Keratinocyte (primary cell): ENCODE measurements at regions not wholly inside any gene's neighbourhood (a gene's known extent, or its start where the extent isn't known, plus 50 kb on each side); places are given as distances from the start of the nearest gene placed in this dataset.

Experiments
- DNase-seq: peaks from one replicate; pipeline ENCODE4 v3.0.0-alpha.2; 2011; ENCODE audit warnings: low read depth, missing footprints, low spot score
- FAIRE-seq: peaks from 2 replicates; lab custom pipeline; 2011; peaks lifted over from hg19 to GRCh38; lab: Jason Lieb, UNC
- H2AFZ ChIP-seq: 2 replicates; pipeline ENCODE4 v1.6.0; 2012; ENCODE audit warnings: low read length, control low read depth, inconsistent platforms; ENCODE audit not compliant: control insufficient read depth
- H3K27ac ChIP-seq: 2 replicates; pipeline ENCODE4 v1.5.1; 2011; ENCODE audit warnings: low read length; ENCODE audit not compliant: control insufficient read depth, insufficient read depth
- H3K27me3 ChIP-seq: 3 replicates; pipeline ENCODE4 v1.6.0; 2011; ENCODE audit warnings: low read length; ENCODE audit not compliant: control insufficient read depth, insufficient read depth; ENCODE audit errors: extremely low read depth
- H3K36me3 ChIP-seq, 2 experiments: 2 replicates in 1 of 2; 3 replicates in 1 of 2; pipeline ENCODE4 v1.5.1; 2011; ENCODE audit warnings: low read length in 2 of 2, mild to moderate bottlenecking in 1 of 2; ENCODE audit not compliant: control insufficient read depth in 2 of 2, insufficient read depth in 2 of 2; ENCODE audit errors: extremely low read depth in 1 of 2
- H3K4me1 ChIP-seq: 3 replicates; pipeline ENCODE4 v1.5.1; 2011; ENCODE audit warnings: low read length; ENCODE audit not compliant: control insufficient read depth, insufficient read depth; ENCODE audit errors: extremely low read depth
- H3K4me2 ChIP-seq: 3 replicates; pipeline ENCODE4 v1.6.0; 2011; ENCODE audit warnings: low read depth, low read length; ENCODE audit not compliant: control insufficient read depth, insufficient read depth; ENCODE audit errors: extremely low read depth
- H3K4me3 ChIP-seq, 3 experiments: fragments of 200-600 bp in 1 of 3; sonication (generic) in 1 of 3; 2 replicates in 2 of 3; 3 replicates in 1 of 3; pipeline ENCODE4 v1.5.1; 2011 to 2016; ENCODE audit warnings: low read length in 3 of 3, mild to moderate bottlenecking in 3 of 3, control low read depth in 2 of 3, inconsistent platforms in 1 of 3, low read depth in 1 of 3, mixed read lengths in 1 of 3, mixed run types in 1 of 3, moderate library complexity in 1 of 3; ENCODE audit not compliant: control insufficient read depth in 2 of 3, insufficient read depth in 2 of 3; ENCODE audit errors: extremely low read depth in 1 of 3
- H3K79me2 ChIP-seq: 2 replicates; pipeline ENCODE4 v1.6.0; 2012; ENCODE audit warnings: low read length; ENCODE audit not compliant: control insufficient read depth, insufficient read depth
- H3K9ac ChIP-seq: 3 replicates; pipeline ENCODE4 v1.6.0; 2011; ENCODE audit warnings: low read length; ENCODE audit not compliant: control insufficient read depth, insufficient read depth; ENCODE audit errors: extremely low read depth
- H3K9me1 ChIP-seq: 3 replicates; pipeline ENCODE4 v1.6.0; 2011; ENCODE audit warnings: low read length; ENCODE audit not compliant: control insufficient read depth, insufficient read depth; ENCODE audit errors: extremely low read depth
- H3K9me3 ChIP-seq: 2 replicates; pipeline ENCODE4 v1.5.1; 2012; ENCODE audit warnings: low read depth, low read length; ENCODE audit not compliant: control insufficient read depth
- H4K20me1 ChIP-seq: 3 replicates; pipeline ENCODE4 v1.6.0; 2011; ENCODE audit warnings: low read length; ENCODE audit not compliant: control insufficient read depth, insufficient read depth; ENCODE audit errors: extremely low read depth
- EZH2 ChIP-seq: IDR thresholded peaks from one replicate; pipeline ENCODE4 v1.6.1; 2012; ENCODE audit warnings: inconsistent platforms, mild to moderate bottlenecking, low read length, moderate library complexity
- dilution Hi-C: fragments of 300-500 bp; cut with MboI; formaldehyde crosslinking; loops from one replicate; pipeline ENCODE4 v1.7.0; 2020; ENCODE audit warnings: low sequenced_read_pairs; ENCODE audit not compliant: extremely low pct_ligation_motif_present
- TF ChIP-seq, protein P1 (sequence below), 3 experiments: IDR thresholded peaks in 1 of 3; conservative IDR thresholded peaks in 1 of 3; optimal IDR thresholded peaks in 1 of 3; 2 replicates in 2 of 3; 3 replicates in 1 of 3; pipeline versions ENCODE3 to v1.5.1; 2011; ENCODE audit warnings: low read length in 3 of 3, mild to moderate bottlenecking in 3 of 3, moderate library complexity in 2 of 3, control low read depth in 1 of 3, inconsistent platforms in 1 of 3; ENCODE audit not compliant: insufficient read depth in 2 of 3; ENCODE audit errors: extremely low read depth in 1 of 3

DNA sequence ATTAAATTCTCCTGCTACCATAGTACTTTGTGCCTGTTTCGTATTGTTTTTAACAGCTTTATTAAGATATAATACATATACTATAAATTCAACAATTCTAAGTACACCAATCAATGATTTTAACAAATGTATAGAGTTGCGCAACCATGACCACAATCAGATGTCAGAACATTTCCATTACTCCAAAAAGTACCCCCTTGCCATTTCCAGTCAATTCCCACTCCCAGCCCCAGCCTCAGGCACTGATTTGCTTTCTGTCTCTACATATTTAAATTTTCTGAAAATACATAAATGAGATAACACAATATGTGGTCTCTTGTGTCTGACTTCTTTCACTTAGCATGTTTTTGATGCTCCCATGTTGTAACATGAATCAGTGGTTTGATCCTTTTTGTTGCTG, 193.9 kb downstream of the FIGN start:
- H3K27me3 ChIP-seq, result no peaks in the 10 kb centered on the region
- TF ChIP-seq, protein P1, sequence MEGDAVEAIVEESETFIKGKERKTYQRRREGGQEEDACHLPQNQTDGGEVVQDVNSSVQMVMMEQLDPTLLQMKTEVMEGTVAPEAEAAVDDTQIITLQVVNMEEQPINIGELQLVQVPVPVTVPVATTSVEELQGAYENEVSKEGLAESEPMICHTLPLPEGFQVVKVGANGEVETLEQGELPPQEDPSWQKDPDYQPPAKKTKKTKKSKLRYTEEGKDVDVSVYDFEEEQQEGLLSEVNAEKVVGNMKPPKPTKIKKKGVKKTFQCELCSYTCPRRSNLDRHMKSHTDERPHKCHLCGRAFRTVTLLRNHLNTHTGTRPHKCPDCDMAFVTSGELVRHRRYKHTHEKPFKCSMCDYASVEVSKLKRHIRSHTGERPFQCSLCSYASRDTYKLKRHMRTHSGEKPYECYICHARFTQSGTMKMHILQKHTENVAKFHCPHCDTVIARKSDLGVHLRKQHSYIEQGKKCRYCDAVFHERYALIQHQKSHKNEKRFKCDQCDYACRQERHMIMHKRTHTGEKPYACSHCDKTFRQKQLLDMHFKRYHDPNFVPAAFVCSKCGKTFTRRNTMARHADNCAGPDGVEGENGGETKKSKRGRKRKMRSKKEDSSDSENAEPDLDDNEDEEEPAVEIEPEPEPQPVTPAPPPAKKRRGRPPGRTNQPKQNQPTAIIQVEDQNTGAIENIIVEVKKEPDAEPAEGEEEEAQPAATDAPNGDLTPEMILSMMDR (optimal IDR thresholded peaks at IDR 0.05 in 1 of 3, IDR thresholded peaks at IDR 0.05 in 1 of 3, conservative IDR thresholded peaks at IDR 0.05 in 1 of 3; ENCODE audit: extremely low read depth in 1 of 3, insufficient read depth in 2 of 3, low read length in 3 of 3), result no peak
- TF ChIP-seq EZH2, result no peak
- no peak for FAIRE-seq
- H3K4me1 ChIP-seq, result no peaks in the 10 kb centered on the region
- dilution Hi-C loops, result no loop called here
- no peaks in the 10 kb centered on the region for H4K20me1 ChIP-seq
- DNase-seq, result no peak
- H2AFZ ChIP-seq, result no peak overlapping the region
- no peak overlapping the region for H3K4me2 ChIP-seq
- H3K4me3 ChIP-seq, result no peak overlapping the region
- no peaks in the 10 kb centered on the region for H3K79me2 ChIP-seq
- no peaks in the 10 kb centered on the region for H3K9me1 ChIP-seq
- H3K9me3 ChIP-seq, result no peaks in the 10 kb centered on the region
- no peak overlapping the region for H3K9ac ChIP-seq
- H3K27ac ChIP-seq, result no peak overlapping the region
- no peaks in the 10 kb centered on the region for H3K36me3 ChIP-seq

DNA sequence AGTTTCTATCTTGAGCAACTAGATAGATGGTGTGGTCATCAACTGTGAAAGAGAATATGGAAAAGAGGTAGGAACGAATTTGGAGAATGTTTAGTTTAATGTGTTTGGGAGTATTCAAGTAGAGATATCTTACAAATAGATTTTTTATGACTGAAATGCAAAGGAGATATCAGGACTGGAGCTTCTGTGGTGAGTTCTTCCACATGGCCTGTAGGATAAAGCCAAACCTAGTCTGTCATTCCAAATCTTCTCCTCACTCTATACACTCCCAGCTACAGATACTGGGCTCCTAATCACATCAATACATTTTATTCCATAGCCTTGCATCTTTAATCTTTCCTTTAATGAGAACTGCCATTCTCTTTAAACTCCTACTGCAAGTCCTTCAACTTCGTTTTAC, 194.3 kb downstream of the FIGN start:
- Histone ChIP-seq H2AFZ (no peak overlapping the region), H3K4me2 (no peak overlapping the region), H3K4me1 (no peaks in the 10 kb centered on the region), H3K4me3 (no peak overlapping the region), H3K36me3 (no peaks in the 10 kb centered on the region), H3K9ac (no peak overlapping the region), H3K79me2 (no peaks in the 10 kb centered on the region), H3K9me1 (no peaks in the 10 kb centered on the region), H4K20me1 (no peaks in the 10 kb centered on the region), H3K27ac (no peak overlapping the region), H3K9me3 (no peaks in the 10 kb centered on the region), H3K27me3 (no peaks in the 10 kb centered on the region)
- dilution Hi-C loops, result no loop called here
- FAIRE-seq (no peak), DNase-seq (no peak)
- no peak for TF ChIP-seq EZH2
- TF ChIP-seq, protein P1 (optimal IDR thresholded peaks at IDR 0.05 in 1 of 3, IDR thresholded peaks at IDR 0.05 in 1 of 3, conservative IDR thresholded peaks at IDR 0.05 in 1 of 3; ENCODE audit: extremely low read depth in 1 of 3, insufficient read depth in 2 of 3, low read length in 3 of 3), result no peak
